ENCODE measurements at regions not wholly inside any gene's neighbourhood (a gene's known extent, or its start where the extent isn't known, plus 50 kb on each side); places are given as distances from the start of the nearest gene placed in this dataset.

GRCh38 chr11:69393178-69393832 lies 88.2 kb upstream of the LINC01488 start:
- H3K4me2 ChIP-seq (ENCODE audit: insufficient read depth in 1 of 2, low read depth in 2 of 2, low read length in 2 of 2), result no peak overlapping the region
- H3K4me1 ChIP-seq (replicated peaks in 1 of 4; ENCODE audit: control insufficient read depth in 3 of 4, insufficient read depth in 4 of 4, low read length in 3 of 4), result no peaks in the 10 kb centered on the region
- H3K14ac ChIP-seq (ENCODE audit: insufficient read length), result no peak overlapping the region
- H3K56ac ChIP-seq (replicated peaks; ENCODE audit: insufficient read length, low read depth, low read length), result no peak overlapping the region
- H3K9ac ChIP-seq (replicated peaks in 1 of 4; ENCODE audit: extremely low read depth in 1 of 4, low read depth in 3 of 4, low read length in 3 of 4), result no peak overlapping the region
- no peaks in the 10 kb centered on the region for H3K36me3 ChIP-seq (ENCODE audit: control insufficient read depth in 2 of 4, insufficient read depth in 4 of 4, low read length in 3 of 4)
- CTCF ChIA-PET (ENCODE audit: partially characterized antibody), result interaction anchor here (1.2 kb wide), 1 partner anchor 15 kb away, joined by 3 read pairs; no protein-coding TSS in a partner anchor
- 88% methylated on average over 15 of the region's 16 CpGs; no CpG with 5 or more reads in 1 of the 2 experiments for WGBS, 2 experiments (ENCODE audit: extremely low coverage in 1 of 2, insufficient coverage in 1 of 2, insufficient read length in 1 of 2, insufficient replicate concordance in 2 of 2, low coverage in 1 of 2, low lambda C conversion rate in 2 of 2, missing lambda C conversion rate in 1 of 2)
- no peak overlapping the region for H4K5ac ChIP-seq (ENCODE audit: insufficient read length, low read depth, low read length)
- no peak overlapping the region for H2AFZ ChIP-seq (ENCODE audit: low read length)
- no peak overlapping the region for H3K27ac ChIP-seq (ENCODE audit: low read depth, low read length)
- no peak for DNase-seq (ENCODE audit: low read depth in 1 of 2, low spot score in 2 of 2)
- no peak overlapping the region for H4K91ac ChIP-seq (replicated peaks; ENCODE audit: insufficient read length, low read length)
- H3K79me1 ChIP-seq (ENCODE audit: low read depth, low read length), result no peaks in the 10 kb centered on the region
- peaks cover 13 to 19% of the 10 kb centered on the region in 2 experiments for H3K9me3 ChIP-seq (ENCODE audit: insufficient read depth in 2 of 2, low read depth in 1 of 2, low read length in 1 of 2)
- H2BK5ac ChIP-seq (ENCODE audit: low read depth, low read length), result no peak overlapping the region
- no peak overlapping the region for H2BK12ac ChIP-seq (ENCODE audit: low read depth, low read length)
- H2BK120ac ChIP-seq (replicated peaks; ENCODE audit: low read depth, low read length), result no peak overlapping the region
- no peak overlapping the region; the same call in 1 of the 2 replicates for H4K8ac ChIP-seq (ENCODE audit: extremely low read depth, insufficient read depth, low read length)
- no peak overlapping the region for H3K4me3 ChIP-seq (ENCODE audit: extremely low read depth in 1 of 4, insufficient read depth in 2 of 4, low read depth in 3 of 4, low read length in 4 of 4)
- no peaks in the 10 kb centered on the region for H3K79me2 ChIP-seq (ENCODE audit: control insufficient read depth in 1 of 2, insufficient read depth in 2 of 2, low read length in 2 of 2)
- H4K20me1 ChIP-seq (replicated peaks in 1 of 2; ENCODE audit: control insufficient read depth in 1 of 2, insufficient read depth in 2 of 2, low read length in 2 of 2), result no peaks in the 10 kb centered on the region
- no peak overlapping the region for H2BK15ac ChIP-seq (ENCODE audit: low read length)
- POLR2A ChIA-PET (ENCODE audit: partially characterized antibody), result interaction anchor here (0.6 kb wide), 1 partner anchor 243 kb away, joined by 3 read pairs; no protein-coding TSS in a partner anchor
- H3K4ac ChIP-seq (replicated peaks; ENCODE audit: insufficient read length, low read depth, low read length), result no peak overlapping the region
- H3K23me2 ChIP-seq (ENCODE audit: low read depth, low read length), result no peaks in the 10 kb centered on the region
- no peak overlapping the region for H3K18ac ChIP-seq (ENCODE audit: extremely low read depth, low read length)
- H2AK5ac ChIP-seq (ENCODE audit: low read depth, low read length), result no peak overlapping the region
- no peak overlapping the region for H2BK20ac ChIP-seq (ENCODE audit: low read length)
- no peak for FAIRE-seq
- no peaks in the 10 kb centered on the region for H3K27me3 ChIP-seq (replicated peaks in 1 of 4; ENCODE audit: control insufficient read depth in 3 of 4, extremely low read depth in 1 of 4, insufficient read depth in 3 of 4, low read length in 3 of 4)
- H3K23ac ChIP-seq (ENCODE audit: insufficient read length), result no peak overlapping the region
- TF ChIP-seq CBX8 (IDR thresholded peaks at IDR 0.05; ENCODE audit: borderline replicate concordance, low read depth, low read length) (no peak), ASH2L (IDR thresholded peaks at IDR 0.05; ENCODE audit: low read length) (no peak), KDM1A (IDR thresholded peaks at IDR 0.05; ENCODE audit: borderline replicate concordance, low read length) (no peak), ATF2 (IDR thresholded peaks at IDR 0.05; ENCODE audit: low read length) (no peak), FOSL1 (IDR thresholded peaks at IDR 0.05; ENCODE audit: insufficient read depth, low read depth, low read length) (no peak), KDM4A (IDR thresholded peaks at IDR 0.05; ENCODE audit: low read depth, low read length, severe bottlenecking) (no peak), YY1 (IDR thresholded peaks at IDR 0.05; ENCODE audit: low read depth, low read length) (no peak), SIRT6 (IDR thresholded peaks at IDR 0.05; ENCODE audit: low read length) (no peak), SP4 (IDR thresholded peaks at IDR 0.05; ENCODE audit: low read length) (no peak), NRF1 (IDR thresholded peaks at IDR 0.05; ENCODE audit: low read depth, low read length) (no peak)

All from H1 (cell line).